ENCODE measurements at regions not wholly inside any gene's neighbourhood (a gene's known extent, or its start where the extent isn't known, plus 50 kb on each side); places are given as distances from the start of the nearest gene placed in this dataset.
A peak's percentile ranks its signal among the peaks of the same experiment; 100 is the strongest.

DNA sequence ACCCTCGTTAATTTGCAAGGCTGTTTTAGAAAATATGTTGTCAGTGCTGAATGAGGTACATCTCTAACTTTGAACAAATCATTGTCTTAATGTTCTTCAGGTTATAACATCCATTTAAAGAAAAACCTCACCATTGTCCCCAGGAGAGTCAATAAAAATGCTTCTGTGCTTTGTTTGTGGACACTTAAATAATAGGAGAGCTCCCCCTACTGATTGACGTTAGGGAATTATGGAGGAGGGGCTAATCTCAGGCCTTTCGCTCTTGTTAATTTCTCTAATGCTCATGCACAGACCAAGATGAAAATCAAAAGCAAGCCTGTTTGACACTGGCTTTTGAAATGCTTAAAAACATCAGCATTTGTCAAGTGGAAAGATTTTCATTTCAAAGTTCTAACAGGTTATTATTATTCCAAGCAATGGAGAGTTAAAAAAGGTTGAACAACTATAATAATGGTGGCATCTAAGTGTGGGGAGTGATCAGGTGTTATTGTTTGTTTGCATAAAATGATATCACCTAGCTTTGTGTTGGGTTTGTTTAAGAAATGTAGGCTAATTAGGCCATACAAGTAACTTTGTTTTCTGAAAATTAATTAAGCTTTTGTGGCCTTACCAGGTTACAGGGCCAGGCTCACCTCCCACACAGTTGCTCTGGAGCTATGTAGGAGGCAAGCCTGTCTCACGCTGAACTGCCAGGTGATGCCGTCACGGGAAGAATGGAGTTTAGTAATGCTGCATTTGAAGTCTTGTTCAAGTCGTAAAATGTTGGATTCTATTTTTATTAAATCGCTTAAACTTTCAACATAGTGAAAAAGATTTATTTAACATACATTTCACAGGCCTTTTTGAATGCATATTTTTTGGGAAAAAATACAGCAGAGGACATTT is 51.7 kb upstream of the SMIM21 start:
- intact Hi-C loops (cut with DNase I) = loop anchor here (5.0 to 10.0 kb wide), 3 partner anchors 234 to 827 kb away; no protein-coding TSS in a partner anchor
- H3K36me3 ChIP-seq (ENCODE audit: insufficient read depth in 1 of 2, low read depth in 1 of 2) = no peaks in the 10 kb centered on the region
- no peak overlapping the region for H3K27ac ChIP-seq
- peak; percentile 56 to 87 (median 65) for ATAC-seq
- no peaks in the 10 kb centered on the region for H3K4me1 ChIP-seq
- no peak overlapping the region for H3K4me3 ChIP-seq
- peak; percentile 63 for TF ChIP-seq CTCF (IDR thresholded peaks at IDR 0.05)
- 61 to 67% (median 63%) methylated on average over 8 of the region's 8 CpGs for WGBS, 3 donors
- H3K9me3 ChIP-seq = peaks cover 6% of the 10 kb centered on the region
- no peak for DNase-seq
- peaks cover 0 to 4% (median 0%) of the 10 kb centered on the region in 3 donors for H3K27me3 ChIP-seq (ENCODE audit: insufficient read depth in 3 of 3, low read length in 2 of 3)

DNA sequence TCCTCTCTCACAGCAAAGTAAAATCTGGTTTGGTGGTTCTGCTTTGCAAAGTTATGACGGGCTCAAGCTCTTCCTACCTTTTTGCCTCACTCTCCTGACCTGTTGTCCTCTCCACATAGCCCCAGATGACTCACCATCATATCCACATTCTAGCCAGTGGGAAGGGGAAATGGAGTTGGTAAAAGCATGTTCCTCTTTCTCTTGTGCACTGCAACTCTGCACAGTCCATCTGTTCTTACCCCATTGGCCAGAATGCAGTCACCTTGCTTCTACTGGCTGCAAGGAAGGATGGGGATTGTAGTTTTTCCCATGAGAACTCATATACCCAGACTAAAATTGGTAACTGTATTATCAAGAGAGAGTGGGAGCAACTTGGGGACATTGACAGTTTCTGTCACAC is 50.4 kb upstream of the SMIM21 start:
- Histone ChIP-seq H3K4me1 (no peaks in the 10 kb centered on the region), H3K27me3 (ENCODE audit: insufficient read depth in 3 of 3, low read length in 2 of 3) (peaks cover 0 to 4% (median 0%) of the 10 kb centered on the region in 3 donors), H3K36me3 (ENCODE audit: insufficient read depth in 1 of 2, low read depth in 1 of 2) (no peaks in the 10 kb centered on the region), H3K9me3 (no peaks in the 10 kb centered on the region), H3K27ac (no peak overlapping the region), H3K4me3 (no peak overlapping the region)
- intact Hi-C loops (cut with DNase I) = loop anchor here (2.0 to 10.0 kb wide), 5 partner anchors 233 to 826 kb away; no protein-coding TSS in a partner anchor
- ATAC-seq = no peak
- DNase-seq = no peak
- 78 to 92% (median 88%) methylated on average over 1 of the region's 1 CpG for whole genome bisulfite sequencing, 3 donors
- TF ChIP-seq CTCF (IDR thresholded peaks at IDR 0.05) = no peak

All from psoas muscle (tissue), 7 donors.